DOHH2 (cell line): ENCODE measurements at regions not wholly inside any gene's neighbourhood (a gene's known extent, or its start where the extent isn't known, plus 50 kb on each side); places are given as distances from the start of the nearest gene placed in this dataset.
"Not testable (repeated sequence)": the region's sequence is repeated elsewhere in the genome, so short reads cannot be mapped to it uniquely, and the experiment has no call there.

ENCODE experiments used
- H3F3A ChIP-seq: fragments of 200-600 bp; sonication (generic), shearing (Covaris generic); 2 replicates; pipeline ENCODE4 v1.6.0; 2016; ENCODE audit warnings: antibody characterized with exemption, mild to moderate bottlenecking; ENCODE audit not compliant: control insufficient read depth, insufficient read depth
- H3K27ac ChIP-seq: fragments of 200-600 bp; sonication (generic); 2 replicates; pipeline ENCODE4 v1.5.1; 2014; ENCODE audit warnings: low read depth, mild to moderate bottlenecking, low read length, moderate library complexity
- H3K27me3 ChIP-seq: fragments of 200-600 bp; sonication (generic); 2 replicates; pipeline ENCODE4 v1.6.1; 2014; ENCODE audit warnings: mild to moderate bottlenecking, low read length, mixed read lengths; ENCODE audit not compliant: control insufficient read depth
- H3K36me3 ChIP-seq: fragments of 200-600 bp; sonication (generic); 2 replicates; pipeline ENCODE4 v1.6.1; 2014; ENCODE audit warnings: mild to moderate bottlenecking, low read length, moderate library complexity, mixed read lengths; ENCODE audit not compliant: control insufficient read depth
- H3K4me1 ChIP-seq: fragments of 200-600 bp; sonication (generic); 2 replicates; pipeline ENCODE4 v1.6.1; 2014; ENCODE audit warnings: mild to moderate bottlenecking, low read length, mixed read lengths; ENCODE audit not compliant: control insufficient read depth
- H3K4me2 ChIP-seq: fragments of 200-600 bp; sonication (generic); 2 replicates; pipeline ENCODE4 v1.6.0; 2014; ENCODE audit warnings: mild to moderate bottlenecking, low read length, moderate library complexity
- H3K4me3 ChIP-seq: fragments of 200-600 bp; sonication (generic); 2 replicates; pipeline ENCODE4 v1.5.1; 2014; ENCODE audit warnings: mild to moderate bottlenecking, low read length, mixed read lengths
- H3K79me2 ChIP-seq: fragments of 200-600 bp; sonication (generic); 2 replicates; pipeline ENCODE4 v1.6.1; 2014; ENCODE audit warnings: mild to moderate bottlenecking, low read length, mixed read lengths; ENCODE audit not compliant: control insufficient read depth
- H3K9me2 ChIP-seq: fragments of 200-600 bp; sonication (generic); replicated peaks from 2 replicates; pipeline ENCODE4 v1.6.1; 2014; ENCODE audit warnings: mild to moderate bottlenecking, low read length, mixed read lengths; ENCODE audit not compliant: control insufficient read depth
- H3K9me3 ChIP-seq: fragments of 200-600 bp; sonication (generic); 2 replicates; pipeline ENCODE4 v1.6.1; 2014; ENCODE audit warnings: antibody characterized with exemption, low read length, mixed read lengths; ENCODE audit not compliant: control insufficient read depth, insufficient read depth
- H4K20me1 ChIP-seq: fragments of 200-600 bp; sonication (generic); 2 replicates; pipeline ENCODE4 v1.6.0; 2014; ENCODE audit warnings: low read depth, mild to moderate bottlenecking, antibody characterized with exemption, low read length, moderate library complexity; ENCODE audit not compliant: control insufficient read depth, insufficient read depth
- EZH2phosphoT487 ChIP-seq: fragments of 200-600 bp; sonication (generic); IDR thresholded peaks from 2 replicates; pipeline ENCODE4 v1.6.1; 2017; ENCODE audit warnings: borderline replicate concordance, mild to moderate bottlenecking, antibody characterized with exemption, low read length, moderate library complexity, mixed read lengths
- TF ChIP-seq, protein P1 (sequence below): fragments of 200-600 bp; sonication (generic); IDR thresholded peaks from one replicate; pipeline ENCODE4 v1.5.1; 2014; ENCODE audit warnings: antibody characterized with exemption, mild to moderate bottlenecking, low read depth, low read length; ENCODE audit not compliant: poor library complexity, severe bottlenecking

DNA sequence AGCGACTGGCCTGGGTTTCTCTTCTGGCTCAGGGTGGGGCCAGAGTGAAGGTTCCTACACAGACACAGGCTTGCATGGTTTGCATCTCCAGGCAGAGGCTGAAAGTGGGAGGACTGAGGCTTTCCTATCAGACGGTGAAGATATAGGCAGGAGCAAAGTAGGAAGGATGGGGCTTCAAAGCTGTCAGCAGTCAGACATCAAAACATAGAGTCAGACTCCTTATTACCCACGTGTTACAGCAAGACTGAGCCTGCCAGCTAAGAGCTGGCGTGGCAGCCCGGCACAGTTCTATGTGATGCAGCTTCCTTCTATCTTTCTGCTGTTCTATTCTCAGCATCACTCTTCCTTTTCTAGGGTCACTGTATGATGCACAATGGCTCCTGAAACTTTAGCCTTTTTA lies 445.1 kb downstream of the DOK5 start:
- no peaks in the 10 kb centered on the region for H3K9me3 ChIP-seq
- no peak overlapping the region for H3K27ac ChIP-seq
- H3K9me2 ChIP-seq = no peaks in the 10 kb centered on the region
- no peaks in the 10 kb centered on the region for H4K20me1 ChIP-seq
- H3K36me3 ChIP-seq = no peaks in the 10 kb centered on the region
- H3K79me2 ChIP-seq = no peaks in the 10 kb centered on the region
- no peak for TF ChIP-seq EZH2phosphoT487
- TF ChIP-seq, protein P1, sequence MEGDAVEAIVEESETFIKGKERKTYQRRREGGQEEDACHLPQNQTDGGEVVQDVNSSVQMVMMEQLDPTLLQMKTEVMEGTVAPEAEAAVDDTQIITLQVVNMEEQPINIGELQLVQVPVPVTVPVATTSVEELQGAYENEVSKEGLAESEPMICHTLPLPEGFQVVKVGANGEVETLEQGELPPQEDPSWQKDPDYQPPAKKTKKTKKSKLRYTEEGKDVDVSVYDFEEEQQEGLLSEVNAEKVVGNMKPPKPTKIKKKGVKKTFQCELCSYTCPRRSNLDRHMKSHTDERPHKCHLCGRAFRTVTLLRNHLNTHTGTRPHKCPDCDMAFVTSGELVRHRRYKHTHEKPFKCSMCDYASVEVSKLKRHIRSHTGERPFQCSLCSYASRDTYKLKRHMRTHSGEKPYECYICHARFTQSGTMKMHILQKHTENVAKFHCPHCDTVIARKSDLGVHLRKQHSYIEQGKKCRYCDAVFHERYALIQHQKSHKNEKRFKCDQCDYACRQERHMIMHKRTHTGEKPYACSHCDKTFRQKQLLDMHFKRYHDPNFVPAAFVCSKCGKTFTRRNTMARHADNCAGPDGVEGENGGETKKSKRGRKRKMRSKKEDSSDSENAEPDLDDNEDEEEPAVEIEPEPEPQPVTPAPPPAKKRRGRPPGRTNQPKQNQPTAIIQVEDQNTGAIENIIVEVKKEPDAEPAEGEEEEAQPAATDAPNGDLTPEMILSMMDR = no peak
- no peaks in the 10 kb centered on the region for H3K4me1 ChIP-seq
- no peaks in the 10 kb centered on the region for H3F3A ChIP-seq
- H3K4me3 ChIP-seq = no peak overlapping the region
- no peaks in the 10 kb centered on the region for H3K27me3 ChIP-seq
- no peak overlapping the region for H3K4me2 ChIP-seq

DNA sequence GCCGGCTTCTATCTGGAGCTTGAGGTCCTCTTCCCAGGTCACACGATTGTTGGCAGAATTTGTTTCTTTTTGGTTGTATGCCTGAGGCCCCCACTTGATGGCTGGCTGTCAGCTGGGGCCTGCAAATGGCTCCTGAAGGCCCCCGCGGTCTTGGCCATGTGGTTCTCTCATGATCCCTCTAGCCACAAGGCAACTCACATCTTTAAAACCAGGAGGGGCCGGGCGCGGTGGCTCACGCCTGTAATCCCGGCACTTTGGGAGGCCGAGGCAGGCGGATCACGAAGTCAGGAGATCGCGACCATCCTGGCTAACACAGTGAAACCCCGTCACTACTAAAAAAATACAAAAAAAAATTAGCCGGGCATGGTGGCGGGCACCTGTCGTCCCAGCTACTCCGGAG lies 443.6 kb downstream of the DOK5 start:
- not testable (repeated sequence) for H3K9me3 ChIP-seq, H4K20me1 ChIP-seq

DNA sequence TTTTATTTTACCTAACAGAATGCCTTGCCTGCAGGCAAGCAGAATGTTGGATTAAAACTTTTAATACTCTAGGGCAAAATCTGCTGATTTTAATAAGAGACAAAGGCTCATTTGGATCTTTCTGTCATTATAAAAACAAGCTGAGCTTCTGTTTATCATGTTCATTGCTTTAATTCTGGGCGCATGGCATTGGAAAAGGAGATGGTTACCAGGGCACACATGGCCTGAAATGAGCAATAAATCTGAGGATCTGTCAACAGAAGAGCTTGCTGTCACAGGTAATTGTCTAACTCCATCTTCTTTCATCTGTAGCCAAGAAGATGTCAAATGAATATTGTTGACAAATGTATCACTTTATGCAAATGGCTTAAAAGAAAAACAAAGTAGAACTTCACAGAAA lies 439.6 kb downstream of the DOK5 start:
- H3K9me2 ChIP-seq = no peaks in the 10 kb centered on the region
- no peaks in the 10 kb centered on the region for H3K9me3 ChIP-seq
- H3K36me3 ChIP-seq = no peaks in the 10 kb centered on the region
- H4K20me1 ChIP-seq = no peaks in the 10 kb centered on the region
- H3K27ac ChIP-seq = no peak overlapping the region
- H3K4me2 ChIP-seq = no peak overlapping the region
- no peak overlapping the region for H3K4me3 ChIP-seq
- H3K27me3 ChIP-seq = no peaks in the 10 kb centered on the region
- no peaks in the 10 kb centered on the region for H3K4me1 ChIP-seq
- no peaks in the 10 kb centered on the region for H3F3A ChIP-seq
- no peaks in the 10 kb centered on the region for H3K79me2 ChIP-seq
- no peak for TF ChIP-seq EZH2phosphoT487
- TF ChIP-seq, protein P1 = no peak

More for the DNA sequence above, 443.6 kb downstream of the DOK5 start:
- H3K4me3 ChIP-seq, H3K9me2 ChIP-seq, H3K27me3 ChIP-seq, H3K4me1 ChIP-seq, H3K36me3 ChIP-seq, H3K79me2 ChIP-seq, H3K4me2 ChIP-seq, H3F3A ChIP-seq, H3K27ac ChIP-seq: not testable (repeated sequence)

DNA sequence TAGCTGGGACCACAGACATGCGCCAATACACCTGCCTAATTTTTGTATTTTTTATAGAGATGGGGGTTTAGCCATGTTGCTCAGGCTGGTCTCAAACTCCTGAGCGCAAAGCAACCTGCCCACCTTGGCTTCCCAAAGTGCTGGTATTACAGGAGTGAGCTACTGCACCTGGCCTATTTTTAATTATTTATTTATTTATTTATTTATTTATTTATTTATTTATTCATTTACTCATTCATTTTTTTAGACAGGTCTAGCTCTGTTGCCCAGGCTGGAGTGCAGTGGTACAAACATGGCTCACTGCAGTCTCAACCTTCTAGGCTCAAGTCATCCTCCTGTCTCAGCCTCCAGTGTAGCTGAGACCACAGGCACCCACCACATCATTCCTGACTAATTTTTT lies 434.3 kb downstream of the DOK5 start:
- Histone ChIP-seq H3F3A (no peaks in the 10 kb centered on the region), H3K27me3 (no peaks in the 10 kb centered on the region), H3K4me2 (no peak overlapping the region), H3K9me2 (no peaks in the 10 kb centered on the region), H4K20me1 (no peaks in the 10 kb centered on the region), H3K9me3 (no peaks in the 10 kb centered on the region), H3K79me2 (no peaks in the 10 kb centered on the region), H3K4me1 (no peaks in the 10 kb centered on the region), H3K27ac (no peak overlapping the region), H3K4me3 (no peak overlapping the region), H3K36me3 (no peaks in the 10 kb centered on the region)
- TF ChIP-seq EZH2phosphoT487 = no peak
- TF ChIP-seq, protein P1 = no peak

DNA sequence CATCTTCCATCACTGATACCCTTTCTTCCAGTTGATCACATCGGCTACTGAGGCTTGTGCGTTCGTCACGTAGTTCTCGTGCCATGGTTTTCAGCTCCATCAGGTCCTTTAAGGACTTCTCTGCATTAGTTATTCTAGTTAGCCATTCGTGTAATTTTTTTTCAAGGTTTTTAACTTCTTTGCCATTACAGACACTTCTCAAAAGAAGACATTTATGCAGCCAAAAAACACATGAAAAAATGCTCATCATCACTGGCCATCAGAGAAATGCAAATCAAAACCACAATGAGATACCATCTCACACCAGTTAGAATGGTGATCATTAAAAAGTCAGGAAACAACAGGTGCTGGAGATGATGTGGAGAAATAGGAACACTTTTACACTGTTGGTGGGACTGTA lies 430.7 kb downstream of the DOK5 start:
- not testable (repeated sequence) for H3K36me3 ChIP-seq, H3K27ac ChIP-seq, H3K4me3 ChIP-seq, H4K20me1 ChIP-seq, H3F3A ChIP-seq, H3K27me3 ChIP-seq, H3K9me2 ChIP-seq, H3K4me1 ChIP-seq, H3K4me2 ChIP-seq, H3K79me2 ChIP-seq, H3K9me3 ChIP-seq
